Activated B cell treated with CpG ODN at 0.5 μM for 24 hours (primary cell): ENCODE measurements at regions not wholly inside any gene's neighbourhood (a gene's known extent, or its start where the extent isn't known, plus 50 kb on each side); places are given as distances from the start of the nearest gene placed in this dataset.

ENCODE experiments used
- ATAC-seq: fragments of 200-7000 bp; cut with Tn5 transposase; one replicate; pipeline ENCODE4 v1.10.0; 2021; ENCODE audit warnings: low read depth, mild to moderate bottlenecking, moderate library complexity
- CTCF ChIA-PET: fragments of 350-600 bp; sonication (Branson Sonifier 250); formaldehyde crosslinking; loops from one replicate; lab custom pipeline; 2021; ENCODE audit warnings: antibody characterized with exemption; lab: Charles Lee
- POLR2A ChIA-PET: fragments of 350-600 bp; sonication (Branson Sonifier 250); formaldehyde crosslinking; loops from one replicate; lab custom pipeline; 2021; ENCODE audit warnings: antibody characterized with exemption; lab: Charles Lee
- DNase-seq: peaks from one replicate; pipeline ENCODE4 v3.0.0; 2022
- H3K27ac Mint-ChIP-seq: one replicate; pipeline ENCODE4 v1.8.0; 2020; ENCODE audit warnings: mixed read lengths
- H3K27me3 Mint-ChIP-seq: one replicate; pipeline ENCODE4 v1.8.0; 2021; ENCODE audit warnings: mixed read lengths
- H3K36me3 Mint-ChIP-seq: one replicate; pipeline ENCODE4 v1.8.0; 2021; ENCODE audit warnings: low read depth, mixed read lengths
- H3K4me1 Mint-ChIP-seq: one replicate; pipeline ENCODE4 v1.8.0; 2021; ENCODE audit warnings: mixed read lengths
- H3K4me3 Mint-ChIP-seq: one replicate; pipeline ENCODE4 v1.8.0; 2020; ENCODE audit warnings: mild to moderate bottlenecking, mixed read lengths
- H3K9me3 Mint-ChIP-seq: one replicate; pipeline ENCODE4 v1.8.0; 2020; ENCODE audit warnings: mixed read lengths
- intact Hi-C: fragments of 100-400 bp; cut with micrococcal nuclease; formaldehyde crosslinking; loops from one replicate; pipeline ENCODE4 v1.15.1; 2024
- TF ChIP-seq, protein P1 (sequence below): fragments of 200-600 bp; IDR thresholded peaks from one replicate; pipeline ENCODE4 v1.8.0; 2022; ENCODE audit warnings: antibody characterized with exemption, mild to moderate bottlenecking

DNA sequence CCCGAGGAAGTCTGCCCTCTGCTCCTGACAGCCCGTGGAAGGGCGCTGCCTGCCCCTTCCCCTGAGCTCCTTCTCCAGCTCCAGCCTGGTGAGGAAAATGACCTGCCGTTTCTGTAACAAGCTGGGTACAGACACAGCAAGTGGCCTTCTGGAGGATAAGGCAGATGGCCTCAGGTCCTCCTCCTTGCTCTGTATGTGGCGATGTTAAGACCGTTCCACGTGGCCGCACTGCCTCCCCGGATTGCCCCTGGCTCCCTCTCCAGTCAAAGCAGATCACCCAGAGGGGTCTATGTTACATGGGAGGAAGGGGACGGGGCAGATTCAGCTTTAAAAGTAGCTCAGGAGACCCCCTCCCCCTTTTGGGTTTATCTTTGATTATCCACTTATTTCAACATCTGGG is 80.3 kb upstream of the GATB start:
- H3K36me3 Mint-ChIP-seq, result no peaks in the 10 kb centered on the region
- POLR2A ChIA-PET, result no interaction called here
- CTCF ChIA-PET, result no interaction called here

DNA sequence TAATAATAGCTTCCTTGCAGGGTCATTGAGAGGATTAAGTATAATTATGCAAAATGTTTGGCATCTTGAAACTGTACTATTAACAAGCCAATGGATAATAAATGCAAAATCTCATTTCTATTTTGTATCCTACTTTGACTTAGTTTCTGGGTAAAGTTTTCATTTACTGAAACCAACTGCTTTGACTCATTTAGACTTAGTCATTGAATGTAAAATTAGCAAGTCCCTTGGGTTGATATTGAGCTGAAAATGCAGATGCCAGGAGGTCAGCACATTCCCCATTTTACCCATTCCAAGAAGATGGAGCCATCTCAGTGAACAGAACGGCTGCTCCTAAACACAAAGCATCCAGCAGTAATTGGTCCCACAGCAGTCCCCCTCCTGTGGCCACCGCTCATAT is 74.7 kb upstream of the GATB start:
- Mint-ChIP-seq H3K9me3 (no peaks in the 10 kb centered on the region), H3K36me3 (no peaks in the 10 kb centered on the region), H3K4me3 (no peak overlapping the region), H3K4me1 (no peaks in the 10 kb centered on the region), H3K27ac (no peak overlapping the region), H3K27me3 (peaks cover 4% of the 10 kb centered on the region)
- intact Hi-C loops, result no loop called here
- ATAC-seq (no peak), DNase-seq (no peak)
- TF ChIP-seq, protein P1, sequence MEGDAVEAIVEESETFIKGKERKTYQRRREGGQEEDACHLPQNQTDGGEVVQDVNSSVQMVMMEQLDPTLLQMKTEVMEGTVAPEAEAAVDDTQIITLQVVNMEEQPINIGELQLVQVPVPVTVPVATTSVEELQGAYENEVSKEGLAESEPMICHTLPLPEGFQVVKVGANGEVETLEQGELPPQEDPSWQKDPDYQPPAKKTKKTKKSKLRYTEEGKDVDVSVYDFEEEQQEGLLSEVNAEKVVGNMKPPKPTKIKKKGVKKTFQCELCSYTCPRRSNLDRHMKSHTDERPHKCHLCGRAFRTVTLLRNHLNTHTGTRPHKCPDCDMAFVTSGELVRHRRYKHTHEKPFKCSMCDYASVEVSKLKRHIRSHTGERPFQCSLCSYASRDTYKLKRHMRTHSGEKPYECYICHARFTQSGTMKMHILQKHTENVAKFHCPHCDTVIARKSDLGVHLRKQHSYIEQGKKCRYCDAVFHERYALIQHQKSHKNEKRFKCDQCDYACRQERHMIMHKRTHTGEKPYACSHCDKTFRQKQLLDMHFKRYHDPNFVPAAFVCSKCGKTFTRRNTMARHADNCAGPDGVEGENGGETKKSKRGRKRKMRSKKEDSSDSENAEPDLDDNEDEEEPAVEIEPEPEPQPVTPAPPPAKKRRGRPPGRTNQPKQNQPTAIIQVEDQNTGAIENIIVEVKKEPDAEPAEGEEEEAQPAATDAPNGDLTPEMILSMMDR, result no peak
- ChIA-PET POLR2A (no interaction called here), CTCF (no interaction called here)

More for the DNA sequence above, 80.3 kb upstream of the GATB start:
- no peak for ATAC-seq
- TF ChIP-seq, protein P1, result no peak
- peaks cover 2% of the 10 kb centered on the region for H3K27me3 Mint-ChIP-seq
- intact Hi-C loops, result no loop called here
- no peak for DNase-seq
- H3K9me3 Mint-ChIP-seq, result peaks cover 2% of the 10 kb centered on the region
- no peak overlapping the region for H3K27ac Mint-ChIP-seq
- H3K4me3 Mint-ChIP-seq, result no peak overlapping the region
- H3K4me1 Mint-ChIP-seq, result no peaks in the 10 kb centered on the region

DNA sequence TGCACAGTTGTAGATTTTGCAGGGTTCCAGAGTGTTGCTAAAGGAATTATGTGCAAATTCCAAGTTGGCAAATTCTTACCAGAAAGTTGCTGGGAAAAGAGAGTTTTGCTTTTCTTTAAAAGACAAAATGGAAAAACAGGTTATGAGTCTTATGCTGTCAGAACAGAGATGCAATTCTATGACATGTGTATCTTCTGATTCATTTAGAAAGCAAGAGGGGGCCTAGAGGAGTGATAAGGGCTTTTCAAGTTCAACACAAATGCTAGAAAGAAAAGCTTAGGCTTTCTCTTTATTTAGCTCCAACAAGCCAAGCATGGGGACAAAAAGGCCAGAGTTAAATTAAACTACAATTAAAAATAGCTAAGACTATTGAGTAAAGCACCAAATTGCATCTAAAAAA is 72.4 kb upstream of the GATB start:
- Mint-ChIP-seq H3K27me3 (peaks cover 4% of the 10 kb centered on the region), H3K4me1 (no peaks in the 10 kb centered on the region), H3K36me3 (no peaks in the 10 kb centered on the region), H3K9me3 (no peaks in the 10 kb centered on the region), H3K27ac (no peak overlapping the region), H3K4me3 (no peak overlapping the region)
- ATAC-seq (no peak), DNase-seq (no peak)
- intact Hi-C loops, result no loop called here
- ChIA-PET POLR2A (no interaction called here), CTCF (no interaction called here)
- TF ChIP-seq, protein P1, result no peak

DNA sequence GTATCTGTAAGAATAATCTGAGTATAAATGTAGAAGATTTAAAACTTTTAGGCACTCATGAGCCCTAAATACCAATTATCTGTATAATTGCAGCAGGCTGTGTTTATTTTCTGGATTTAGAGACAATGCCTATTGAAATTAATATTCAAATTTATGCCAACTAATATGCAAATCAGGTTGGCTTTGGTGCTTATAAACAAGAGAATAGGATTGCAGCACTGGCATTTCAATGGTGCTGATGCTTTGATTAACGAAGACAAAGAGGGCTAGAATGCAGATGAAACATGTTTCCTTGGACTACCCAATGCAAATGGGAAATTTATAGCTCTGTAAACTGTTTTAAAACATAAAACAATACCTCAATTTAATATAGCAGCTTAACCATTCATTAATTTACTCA is 70.7 kb upstream of the GATB start:
- Mint-ChIP-seq H3K9me3 (no peaks in the 10 kb centered on the region), H3K4me1 (no peaks in the 10 kb centered on the region), H3K27ac (no peak overlapping the region), H3K4me3 (no peak overlapping the region), H3K27me3 (peaks cover 4% of the 10 kb centered on the region), H3K36me3 (no peaks in the 10 kb centered on the region)
- ATAC-seq, result no peak
- intact Hi-C loops, result no loop called here
- ChIA-PET CTCF (no interaction called here), POLR2A (no interaction called here)
- no peak for DNase-seq
- TF ChIP-seq, protein P1, result no peak

DNA sequence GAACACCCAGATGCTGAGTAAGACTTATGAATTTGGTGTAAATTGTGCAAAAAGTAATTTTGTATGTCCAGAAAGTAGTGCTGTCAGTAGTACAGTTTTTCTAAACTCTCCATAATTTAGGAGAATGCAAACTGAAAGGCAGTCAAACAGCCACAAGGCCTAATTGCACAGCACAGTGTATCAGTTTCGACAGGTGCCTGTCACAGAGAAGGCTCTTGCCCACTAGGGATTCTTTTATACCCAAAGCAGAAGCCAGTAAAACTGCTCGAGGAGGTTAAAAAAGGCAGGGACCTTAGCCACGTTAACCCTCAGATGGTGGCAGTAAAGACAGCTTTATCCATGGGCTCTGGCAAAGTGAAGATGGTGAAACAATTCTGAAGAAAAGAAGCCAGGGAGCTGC is 69.4 kb upstream of the GATB start:
- H3K36me3 Mint-ChIP-seq, result no peaks in the 10 kb centered on the region
- TF ChIP-seq, protein P1, result no peak
- ChIA-PET POLR2A (no interaction called here), CTCF (no interaction called here)
- no peak overlapping the region for H3K27ac Mint-ChIP-seq
- no peaks in the 10 kb centered on the region for H3K9me3 Mint-ChIP-seq
- DNase-seq (no peak), ATAC-seq (no peak)
- no peak overlapping the region for H3K4me3 Mint-ChIP-seq
- intact Hi-C loops, result no loop called here
- no peaks in the 10 kb centered on the region for H3K4me1 Mint-ChIP-seq
- peaks cover 4% of the 10 kb centered on the region for H3K27me3 Mint-ChIP-seq
